OCI-LY7 (cell line): ENCODE measurements at regions not wholly inside any gene's neighbourhood (a gene's known extent, or its start where the extent isn't known, plus 50 kb on each side); places are given as distances from the start of the nearest gene placed in this dataset.

ENCODE experiments used
- BruUV-seq: library from RNA; stranded (reverse); fragments of 400-500 nt; replicated peaks from 2 replicates; lab custom pipeline; 2021; lab: Mats Ljungman, UMichigan
- CTCF ChIA-PET: fragments of 300-600 bp; sonication (Branson Sonifier 250); formaldehyde crosslinking; loops from one replicate; lab custom pipeline; 2022; ENCODE audit warnings: antibody characterized with exemption; ENCODE audit not compliant: unreplicated experiment; lab: Charles Lee
- POLR2A ChIA-PET: fragments of 300-600 bp; sonication (Branson Sonifier 250); formaldehyde crosslinking; loops from one replicate; lab custom pipeline; 2022; ENCODE audit warnings: antibody characterized with exemption; lab: Charles Lee
- DNase-seq: peaks from one replicate; pipeline ENCODE4 v3.0.0-alpha.2; 2015; ENCODE audit warnings: low spot score
- H2AFZ ChIP-seq: fragments of 200-600 bp; sonication (generic), shearing (Covaris generic); 2 replicates; pipeline ENCODE4 v1.6.1; 2014; ENCODE audit warnings: mild to moderate bottlenecking, antibody characterized with exemption, low read length, moderate library complexity
- H3K27ac ChIP-seq: fragments of 200-600 bp; sonication (generic); 2 replicates; pipeline ENCODE4 v1.5.1; 2014; ENCODE audit warnings: mixed run types, low read depth, mild to moderate bottlenecking, moderate library complexity, low read length, inconsistent platforms; ENCODE audit not compliant: poor library complexity, severe bottlenecking
- H3K36me3 ChIP-seq: fragments of 200-600 bp; sonication (generic); 2 replicates; pipeline ENCODE4 v1.6.1; 2014; ENCODE audit warnings: mild to moderate bottlenecking, antibody characterized with exemption, low read length, moderate library complexity, mixed read lengths; ENCODE audit not compliant: insufficient read depth
- H3K4me1 ChIP-seq: fragments of 200-600 bp; sonication (generic); 2 replicates; pipeline ENCODE4 v1.5.1; 2014; ENCODE audit warnings: mild to moderate bottlenecking, low read length; ENCODE audit not compliant: insufficient read depth, poor library complexity, severe bottlenecking
- H3K4me2 ChIP-seq: fragments of 200-600 bp; sonication (generic); 2 replicates; pipeline ENCODE4 v1.6.1; 2014; ENCODE audit warnings: mild to moderate bottlenecking, low read length
- H3K4me3 ChIP-seq: fragments of 200-600 bp; sonication (generic); 2 replicates; pipeline ENCODE4 v1.5.1; 2014; ENCODE audit warnings: mild to moderate bottlenecking, low read depth, low read length; ENCODE audit not compliant: poor library complexity, severe bottlenecking
- H3K79me2 ChIP-seq: fragments of 200-600 bp; sonication (generic); 2 replicates; pipeline ENCODE4 v1.6.1; 2016; ENCODE audit warnings: low read depth, mild to moderate bottlenecking, low read length, moderate library complexity, mixed read lengths; ENCODE audit not compliant: insufficient read depth
- H3K9me2 ChIP-seq: fragments of 200-600 bp; sonication (generic); 2 replicates; pipeline ENCODE4 v1.6.1; 2016; ENCODE audit warnings: mild to moderate bottlenecking, low read length, mixed read lengths; ENCODE audit not compliant: insufficient read depth
- H3K9me3 ChIP-seq: fragments of 200-600 bp; sonication (generic); 2 replicates; pipeline ENCODE4 v1.6.1; 2014; ENCODE audit warnings: mild to moderate bottlenecking, mixed run types, low read length, mixed read lengths
- H4K20me1 ChIP-seq: fragments of 200-600 bp; sonication (generic); 2 replicates; pipeline ENCODE4 v1.6.1; 2014; ENCODE audit warnings: mild to moderate bottlenecking, antibody characterized with exemption, low read length, moderate library complexity, mixed read lengths; ENCODE audit not compliant: insufficient read depth
- EZH2phosphoT487 ChIP-seq: fragments of 200-600 bp; sonication (generic); IDR thresholded peaks from 2 replicates; pipeline ENCODE4 v1.6.1; 2018; ENCODE audit warnings: low read depth, borderline replicate concordance, mild to moderate bottlenecking, mixed run types, antibody characterized with exemption, low read length, moderate library complexity, mixed read lengths
- intact Hi-C: fragments of 100-400 bp; cut with micrococcal nuclease; formaldehyde crosslinking; loops from one replicate; pipeline ENCODE4 v1.10.0; 2022; ENCODE audit not compliant: unreplicated experiment
- TF ChIP-seq, protein P1 (sequence below): fragments of 200-600 bp; sonication (generic); conservative IDR thresholded peaks from 2 replicates; pipeline ENCODE4 v1.5.1; 2014; ENCODE audit warnings: mild to moderate bottlenecking, antibody characterized with exemption, low read length, moderate library complexity, mixed read lengths

DNA sequence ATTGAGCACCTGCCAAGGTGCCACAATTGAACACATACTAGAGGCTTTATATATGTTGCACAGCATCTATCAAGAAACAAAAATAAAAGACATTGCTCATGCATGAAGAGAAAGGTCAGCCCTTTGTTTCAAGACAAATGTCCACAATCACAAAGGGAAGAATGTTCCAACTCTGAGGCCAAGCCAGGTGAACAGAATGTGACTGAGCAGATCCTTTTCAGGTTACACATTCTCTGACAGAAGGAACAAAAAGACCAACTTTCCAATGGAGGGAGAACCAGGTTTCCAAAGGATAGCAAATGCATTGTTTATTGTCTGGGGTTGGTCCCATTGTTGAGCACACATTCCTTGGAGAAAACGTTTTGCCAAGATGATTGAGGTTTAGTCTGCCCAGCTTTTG is 50.2 kb upstream of the FAM174B start:
- Histone ChIP-seq H3K79me2 (no peaks in the 10 kb centered on the region), H3K4me2 (no peak overlapping the region), H3K4me3 (no peak overlapping the region), H3K9me2 (no peaks in the 10 kb centered on the region), H3K36me3 (no peaks in the 10 kb centered on the region), H4K20me1 (no peaks in the 10 kb centered on the region), H3K9me3 (no peaks in the 10 kb centered on the region), H2AFZ (no peak overlapping the region), H3K4me1 (no peaks in the 10 kb centered on the region), H3K27ac (no peak overlapping the region)
- intact Hi-C loops: no loop called here
- TF ChIP-seq, protein P1, sequence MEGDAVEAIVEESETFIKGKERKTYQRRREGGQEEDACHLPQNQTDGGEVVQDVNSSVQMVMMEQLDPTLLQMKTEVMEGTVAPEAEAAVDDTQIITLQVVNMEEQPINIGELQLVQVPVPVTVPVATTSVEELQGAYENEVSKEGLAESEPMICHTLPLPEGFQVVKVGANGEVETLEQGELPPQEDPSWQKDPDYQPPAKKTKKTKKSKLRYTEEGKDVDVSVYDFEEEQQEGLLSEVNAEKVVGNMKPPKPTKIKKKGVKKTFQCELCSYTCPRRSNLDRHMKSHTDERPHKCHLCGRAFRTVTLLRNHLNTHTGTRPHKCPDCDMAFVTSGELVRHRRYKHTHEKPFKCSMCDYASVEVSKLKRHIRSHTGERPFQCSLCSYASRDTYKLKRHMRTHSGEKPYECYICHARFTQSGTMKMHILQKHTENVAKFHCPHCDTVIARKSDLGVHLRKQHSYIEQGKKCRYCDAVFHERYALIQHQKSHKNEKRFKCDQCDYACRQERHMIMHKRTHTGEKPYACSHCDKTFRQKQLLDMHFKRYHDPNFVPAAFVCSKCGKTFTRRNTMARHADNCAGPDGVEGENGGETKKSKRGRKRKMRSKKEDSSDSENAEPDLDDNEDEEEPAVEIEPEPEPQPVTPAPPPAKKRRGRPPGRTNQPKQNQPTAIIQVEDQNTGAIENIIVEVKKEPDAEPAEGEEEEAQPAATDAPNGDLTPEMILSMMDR: no peak
- TF ChIP-seq EZH2phosphoT487: no peak
- CTCF ChIA-PET: no interaction called here
- POLR2A ChIA-PET: no interaction called here
- no TSS peak for BruUV-seq
- no peak for DNase-seq

DNA sequence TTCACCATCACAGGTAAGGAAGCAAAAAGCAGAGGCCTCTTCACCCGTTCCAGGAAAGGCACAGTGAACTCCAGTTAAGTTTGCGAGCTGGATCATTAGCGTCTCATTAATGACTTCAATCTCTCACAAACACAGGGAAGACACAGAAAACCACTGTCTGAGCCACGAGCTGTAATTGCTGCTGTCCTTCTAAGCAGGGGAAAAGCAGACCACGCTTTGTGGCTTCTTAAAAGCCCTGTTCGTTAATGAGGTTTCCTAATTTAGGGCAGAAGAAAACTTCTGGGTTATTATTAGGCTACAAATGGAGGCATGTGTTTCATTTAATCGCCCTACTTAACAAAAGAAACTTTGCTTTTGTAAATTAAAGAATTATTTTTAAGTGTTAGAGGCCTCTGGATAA is 50.6 kb upstream of the FAM174B start:
- ChIA-PET POLR2A (no interaction called here), CTCF (no interaction called here)
- H3K9me3 ChIP-seq: no peaks in the 10 kb centered on the region
- H3K4me1 ChIP-seq: no peaks in the 10 kb centered on the region
- intact Hi-C loops: no loop called here
- no peak overlapping the region for H3K4me3 ChIP-seq
- no peaks in the 10 kb centered on the region for H3K9me2 ChIP-seq
- H2AFZ ChIP-seq: no peak overlapping the region
- no peaks in the 10 kb centered on the region for H3K79me2 ChIP-seq
- no peaks in the 10 kb centered on the region for H3K36me3 ChIP-seq
- no peaks in the 10 kb centered on the region for H4K20me1 ChIP-seq
- H3K27ac ChIP-seq: no peak overlapping the region
- no peak overlapping the region for H3K4me2 ChIP-seq
- no peak for TF ChIP-seq EZH2phosphoT487
- TF ChIP-seq, protein P1: no peak
- no TSS peak for BruUV-seq
- DNase-seq: no peak

DNA sequence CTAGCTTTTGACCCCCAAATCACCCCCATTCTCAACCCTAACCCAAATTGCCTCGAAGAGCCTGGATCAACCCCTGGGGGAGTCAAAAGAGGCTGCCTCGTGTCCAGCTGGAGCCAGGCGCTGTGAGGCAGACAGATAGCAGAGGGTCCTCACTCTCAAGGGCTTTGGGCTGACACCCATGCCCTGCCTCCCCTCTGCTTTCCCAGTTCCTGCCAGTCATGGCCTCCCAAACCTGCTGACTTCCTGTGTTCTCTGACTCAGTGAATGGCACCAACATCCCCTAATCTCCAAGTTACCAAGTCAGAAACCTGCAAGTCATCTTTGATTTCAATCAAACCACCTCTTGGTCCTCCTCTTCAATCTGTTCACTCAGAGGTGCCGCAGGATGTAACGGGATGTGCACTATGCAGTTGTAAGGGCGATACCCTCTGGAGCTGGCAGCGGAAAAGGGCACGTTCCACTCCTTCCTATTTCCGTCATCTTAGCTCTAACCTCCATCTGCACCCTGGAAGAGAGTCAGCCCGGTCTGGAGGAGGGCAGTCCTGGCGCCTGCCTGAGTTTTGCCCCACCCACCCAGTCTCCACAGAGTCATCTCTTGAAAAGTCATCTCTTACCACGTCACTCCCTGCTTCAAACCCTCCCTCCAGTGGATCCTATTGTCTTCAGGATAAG is 52.4 kb upstream of the FAM174B start:
- no peak for DNase-seq
- Histone ChIP-seq H3K4me1 (no peaks in the 10 kb centered on the region), H3K27ac (no peak overlapping the region), H3K4me3 (no peak overlapping the region), H3K36me3 (no peaks in the 10 kb centered on the region), H3K9me2 (no peaks in the 10 kb centered on the region), H3K79me2 (no peaks in the 10 kb centered on the region), H4K20me1 (no peaks in the 10 kb centered on the region), H3K9me3 (no peaks in the 10 kb centered on the region), H2AFZ (no peak overlapping the region), H3K4me2 (no peak overlapping the region)
- ChIA-PET POLR2A (no interaction called here), CTCF (no interaction called here)
- intact Hi-C loops: no loop called here
- BruUV-seq: no TSS peak
- TF ChIP-seq, protein P1: no peak
- no peak for TF ChIP-seq EZH2phosphoT487
